Smooth muscle cell (in vitro differentiated cells): ENCODE measurements at regions not wholly inside any gene's neighbourhood (a gene's known extent, or its start where the extent isn't known, plus 50 kb on each side); places are given as distances from the start of the nearest gene placed in this dataset.

Source experiments
- DNase-seq: peaks from one replicate; lab custom pipeline; 2025; ENCODE audit not compliant: unreplicated experiment; lab: John Stamatoyannopoulos, UW
- H2AFZ ChIP-seq: fragments of 200-600 bp; sonication (generic); 2 replicates; pipeline ENCODE4 v1.6.0; 2016; ENCODE audit warnings: antibody characterized with exemption, low read depth, mild to moderate bottlenecking
- H3F3A ChIP-seq: fragments of 200-600 bp; sonication (generic); 2 replicates; pipeline ENCODE4 v1.6.0; 2017; ENCODE audit warnings: antibody characterized with exemption, low read depth
- H3K27ac ChIP-seq: fragments of 200-600 bp; sonication (generic); 2 replicates; pipeline ENCODE4 v1.5.1; 2016; ENCODE audit warnings: low read depth, mild to moderate bottlenecking
- H3K27me3 ChIP-seq: fragments of 200-600 bp; sonication (generic); 2 replicates; pipeline ENCODE4 v1.6.1; 2016; ENCODE audit warnings: low read depth, mild to moderate bottlenecking
- H3K36me3 ChIP-seq: fragments of 200-600 bp; sonication (generic); 2 replicates; pipeline ENCODE4 v1.5.1; 2016; ENCODE audit warnings: low read depth
- H3K4me1 ChIP-seq: fragments of 200-600 bp; sonication (generic); 2 replicates; pipeline ENCODE4 v1.5.1; 2016; ENCODE audit warnings: low read depth
- H3K4me2 ChIP-seq: fragments of 200-600 bp; sonication (generic); 2 replicates; pipeline ENCODE4 v1.6.0; 2016; ENCODE audit warnings: mild to moderate bottlenecking
- H3K4me3 ChIP-seq: fragments of 200-600 bp; sonication (generic); 2 replicates; pipeline ENCODE4 v1.5.1; 2016; ENCODE audit warnings: mild to moderate bottlenecking
- H3K79me2 ChIP-seq: fragments of 200-600 bp; sonication (generic); 2 replicates; pipeline ENCODE4 v1.6.0; 2016; ENCODE audit warnings: low read depth, mild to moderate bottlenecking
- H3K9ac ChIP-seq: fragments of 200-600 bp; sonication (generic); 2 replicates; pipeline ENCODE4 v1.6.0; 2016; ENCODE audit warnings: low read depth
- H3K9me3 ChIP-seq: fragments of 200-600 bp; sonication (generic); replicated peaks from 2 replicates; pipeline ENCODE4 v1.5.1; 2016; ENCODE audit warnings: low read depth
- H4K20me1 ChIP-seq: fragments of 200-600 bp; sonication (generic); 2 replicates; pipeline ENCODE4 v1.6.0; 2016; ENCODE audit warnings: low read depth
- CTCF ChIP-seq: fragments of 200-600 bp; sonication (generic); IDR thresholded peaks from 2 replicates; pipeline ENCODE4 v1.5.1; 2017; ENCODE audit warnings: borderline replicate concordance, mild to moderate bottlenecking, antibody characterized with exemption; ENCODE audit not compliant: insufficient read depth, poor library complexity, severe bottlenecking
- WGBS: methylation state at CpG from one replicate; pipeline ENCODE4 v1.1.7; 2016; ENCODE audit warnings: low lambda C conversion rate; 5-methylcytosine and 5-hydroxymethylcytosine counted together

- H3K36me3 ChIP-seq = no peaks in the 10 kb centered on the region
- H3K4me3 ChIP-seq = no peak overlapping the region
- H2AFZ ChIP-seq = no peak overlapping the region
- DNase-seq = no peak
- no peak for TF ChIP-seq CTCF
- no peak overlapping the region for H3K4me2 ChIP-seq
- no peaks in the 10 kb centered on the region for H3K4me1 ChIP-seq
- H3K27ac ChIP-seq = no peak overlapping the region
- no peaks in the 10 kb centered on the region for H4K20me1 ChIP-seq
- no peaks in the 10 kb centered on the region for H3K27me3 ChIP-seq
- H3K9me3 ChIP-seq = no peaks in the 10 kb centered on the region
- no peaks in the 10 kb centered on the region for H3K79me2 ChIP-seq
- no peak overlapping the region for H3K9ac ChIP-seq
- H3F3A ChIP-seq = no peaks in the 10 kb centered on the region
Measured at GRCh38 chr1:177690996-177691395, 278.9 kb downstream of the SEC16B start.

DNA sequence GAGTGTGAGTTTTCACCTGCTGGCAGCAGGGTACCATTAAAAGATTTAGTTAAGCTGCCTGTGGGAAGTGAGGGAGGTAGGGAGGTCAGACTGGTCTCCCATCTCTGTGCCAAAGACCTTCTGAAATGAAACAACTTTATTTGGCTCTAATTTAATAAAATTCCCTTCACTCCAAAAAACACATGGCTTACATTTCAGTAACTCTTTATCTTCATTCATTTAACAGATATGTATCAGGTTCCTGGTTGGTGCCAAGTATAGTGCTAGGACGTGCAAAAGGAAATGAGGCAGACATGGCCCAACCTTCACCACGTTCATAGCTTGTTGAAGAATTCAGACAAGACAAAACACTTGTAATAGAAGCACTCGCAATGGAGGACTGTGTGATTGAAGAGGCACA, 282.3 kb downstream of the SEC16B start:
- H3F3A ChIP-seq = no peaks in the 10 kb centered on the region
- no peak overlapping the region for H2AFZ ChIP-seq
- H3K4me2 ChIP-seq = no peak overlapping the region
- no peak overlapping the region for H3K4me3 ChIP-seq
- no peaks in the 10 kb centered on the region for H4K20me1 ChIP-seq
- H3K4me1 ChIP-seq = no peaks in the 10 kb centered on the region
- no peaks in the 10 kb centered on the region for H3K9me3 ChIP-seq
- 82% methylated on average over 3 of the region's 3 CpGs for WGBS
- H3K9ac ChIP-seq = no peak overlapping the region
- no peaks in the 10 kb centered on the region for H3K36me3 ChIP-seq
- no peaks in the 10 kb centered on the region for H3K79me2 ChIP-seq
- no peak overlapping the region for H3K27ac ChIP-seq
- no peaks in the 10 kb centered on the region for H3K27me3 ChIP-seq
- no peak for DNase-seq
- no peak for TF ChIP-seq CTCF

DNA sequence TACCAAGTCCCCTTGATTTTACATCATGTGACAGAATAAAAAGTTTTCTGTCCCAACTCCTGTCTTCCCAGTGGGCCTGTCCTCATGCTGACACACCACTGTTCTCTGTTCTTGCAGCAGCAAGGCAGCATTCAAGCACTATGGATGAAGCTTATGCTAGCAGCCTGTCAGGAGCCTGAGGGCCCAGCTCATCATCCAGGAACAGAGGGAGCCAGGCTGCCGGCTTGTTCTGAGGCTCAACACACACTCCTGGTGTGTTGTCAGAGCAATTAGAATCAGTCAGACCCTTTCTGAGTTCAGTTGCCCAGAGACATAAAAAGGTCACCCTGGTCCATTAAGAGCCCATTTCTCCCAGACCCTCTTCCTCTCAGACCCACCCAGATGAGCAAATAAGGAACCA, 282.9 kb downstream of the SEC16B start:
- WGBS = 41% methylated on average over 1 of the region's 1 CpG
- TF ChIP-seq CTCF = no peak

DNA sequence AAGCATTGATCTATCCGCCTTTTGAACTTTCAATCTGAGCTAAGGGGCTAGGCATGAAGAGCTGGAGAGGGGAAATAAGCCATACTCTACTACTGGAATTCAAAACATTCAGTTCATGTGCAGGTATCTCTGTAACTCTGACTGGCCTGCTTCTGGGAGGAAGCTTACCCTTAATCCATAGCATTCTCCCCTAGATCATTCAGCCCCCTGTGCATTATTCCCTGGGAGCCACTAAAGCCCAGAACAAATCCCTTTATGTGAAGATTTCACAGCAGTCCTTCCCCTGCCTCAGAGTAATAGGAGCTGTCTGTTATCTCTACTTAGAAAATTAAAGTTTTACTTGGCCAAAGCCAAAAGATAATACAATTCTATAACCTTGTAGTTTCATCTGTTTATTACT, 300.7 kb downstream of the SEC16B start:
- no peaks in the 10 kb centered on the region for H4K20me1 ChIP-seq
- no peaks in the 10 kb centered on the region for H3K79me2 ChIP-seq
- no peaks in the 10 kb centered on the region for H3F3A ChIP-seq
- no peaks in the 10 kb centered on the region for H3K27me3 ChIP-seq
- H3K36me3 ChIP-seq = no peaks in the 10 kb centered on the region
- H3K4me1 ChIP-seq = no peaks in the 10 kb centered on the region
- 83% methylated on average over 1 of the region's 1 CpG for whole genome bisulfite sequencing
- DNase-seq = no peak
- no peaks in the 10 kb centered on the region for H3K9me3 ChIP-seq
- no peak overlapping the region for H2AFZ ChIP-seq
- H3K27ac ChIP-seq = no peak overlapping the region
- H3K4me3 ChIP-seq = no peak overlapping the region
- TF ChIP-seq CTCF = no peak
- H3K9ac ChIP-seq = no peak overlapping the region
- H3K4me2 ChIP-seq = no peak overlapping the region

More for the DNA sequence above, 282.9 kb downstream of the SEC16B start:
- Histone ChIP-seq H3K4me3 (no peak overlapping the region), H3K9ac (no peak overlapping the region), H3K27ac (no peak overlapping the region), H3K79me2 (no peaks in the 10 kb centered on the region), H3F3A (no peaks in the 10 kb centered on the region), H3K36me3 (no peaks in the 10 kb centered on the region), H3K9me3 (no peaks in the 10 kb centered on the region), H3K4me1 (no peaks in the 10 kb centered on the region), H3K27me3 (no peaks in the 10 kb centered on the region), H3K4me2 (no peak overlapping the region), H2AFZ (no peak overlapping the region), H4K20me1 (no peaks in the 10 kb centered on the region)
- no peak for DNase-seq
